ENCODE measurements at regions not wholly inside any gene's neighbourhood (a gene's known extent, or its start where the extent isn't known, plus 50 kb on each side); places are given as distances from the start of the nearest gene placed in this dataset.

GRCh38 chr6:53999088-53999755 is 112.0 kb upstream of the MLIP start (continued):
- TF ChIP-seq ZNF423 (CRISPR knock-in tag; IDR thresholded peaks at IDR 0.05) (no peak), ZNF121 (CRISPR knock-in tag; IDR thresholded peaks at IDR 0.05) (no peak), ELF4 (CRISPR knock-in tag; IDR thresholded peaks at IDR 0.05; ENCODE audit: low read depth) (no peak), ETV6 (CRISPR knock-in tag; IDR thresholded peaks at IDR 0.05) (no peak), E2F5 (CRISPR knock-in tag; IDR thresholded peaks at IDR 0.05) (no peak), ZNF425 (CRISPR knock-in tag; conservative IDR thresholded peaks at IDR 0.05) (no peak), ZNF232 (CRISPR knock-in tag; IDR thresholded peaks at IDR 0.05) (no peak), TEAD4 (CRISPR knock-in tag; IDR thresholded peaks at IDR 0.05) (no peak), ZSCAN18 (CRISPR knock-in tag; IDR thresholded peaks at IDR 0.05) (no peak), ZMAT4 (CRISPR knock-in tag; IDR thresholded peaks at IDR 0.05) (no peak), AFF4 (CRISPR knock-in tag; IDR thresholded peaks at IDR 0.05; ENCODE audit: borderline replicate concordance) (no peak)

- Mint-ChIP-seq H3K27me3 (ENCODE audit: low read depth) (no peaks in the 10 kb centered on the region), H3K27ac (no peak overlapping the region), H3K9me3 (no peaks in the 10 kb centered on the region), H3K36me3 (no peaks in the 10 kb centered on the region), H3K4me3 (no peak overlapping the region), H3K4me1 (peaks cover 14% of the 10 kb centered on the region)
- DNase-seq (ENCODE audit: low spot score) (no peak), ATAC-seq (no peak)
- ChIA-PET POLR2A (no interaction called here), CTCF (no interaction called here)
- no peak for TF ChIP-seq GABPB1 (CRISPR knock-in tag; IDR thresholded peaks at IDR 0.05)
- no peak for TF ChIP-seq ZNF219 (CRISPR knock-in tag; IDR thresholded peaks at IDR 0.05; ENCODE audit: borderline replicate concordance)
- TF ChIP-seq MAX (CRISPR knock-in tag; IDR thresholded peaks at IDR 0.05) = no peak
- no peak for TF ChIP-seq MLX (CRISPR knock-in tag; IDR thresholded peaks at IDR 0.05)
- no peak for TF ChIP-seq ZNF532 (CRISPR knock-in tag; IDR thresholded peaks at IDR 0.05; ENCODE audit: borderline replicate concordance)
- no peak for TF ChIP-seq JAZF1 (CRISPR knock-in tag; IDR thresholded peaks at IDR 0.05)
- no peak for TF ChIP-seq HMGA2 (CRISPR knock-in tag; IDR thresholded peaks at IDR 0.05)
- no peak for TF ChIP-seq AFF4 (CRISPR knock-in tag; IDR thresholded peaks at IDR 0.05; ENCODE audit: borderline replicate concordance)
These were observed 109.1 kb upstream of the MLIP start for GRCh38 chr6:54002116-54002515.

Data from WTC11 (cell line).